ENCODE measurements at regions not wholly inside any gene's neighbourhood (a gene's known extent, or its start where the extent isn't known, plus 50 kb on each side); places are given as distances from the start of the nearest gene placed in this dataset.

GRCh38 chr2:22497064-22497463, 887.9 kb upstream of the KLHL29 start:
- TF ChIP-seq PBX3 (CRISPR knock-in tag; IDR thresholded peaks at IDR 0.05) (no peak), CTCF (tag by site-specific recombination; IDR thresholded peaks at IDR 0.05) (no peak), ZNF311 (tag by site-specific recombination; IDR thresholded peaks at IDR 0.05; ENCODE audit: borderline replicate concordance) (no peak), YY1 (tag by site-specific recombination; IDR thresholded peaks at IDR 0.05) (no peak), PRDM2 (tag by site-specific recombination; IDR thresholded peaks at IDR 0.05; ENCODE audit: borderline replicate concordance) (no peak), ZNF341 (tag by site-specific recombination; IDR thresholded peaks at IDR 0.05; ENCODE audit: low read depth) (no peak), ZNF785 (tag by site-specific recombination; IDR thresholded peaks at IDR 0.05) (no peak), MZF1 (tag by site-specific recombination; IDR thresholded peaks at IDR 0.05; ENCODE audit: borderline replicate concordance) (no peak), REST (tag by site-specific recombination; IDR thresholded peaks at IDR 0.05) (no peak), ZNF670 (tag by site-specific recombination; IDR thresholded peaks at IDR 0.05; ENCODE audit: low read depth) (no peak), ZNF768 (tag by site-specific recombination; IDR thresholded peaks at IDR 0.05) (no peak), TCF7L2 (IDR thresholded peaks at IDR 0.05; ENCODE audit: borderline replicate concordance, low read depth, low read length) (no peak), ZNF423 (tag by site-specific recombination; IDR thresholded peaks at IDR 0.05) (no peak), ZNF843 (tag by site-specific recombination; IDR thresholded peaks at IDR 0.05) (no peak)

Measured in HEK293 (cell line).